Activated CD4-positive, alpha-beta T cell treated with anti-CD3 and anti-CD28 coated beads for 4 hours (primary cell): ENCODE measurements at regions not wholly inside any gene's neighbourhood (a gene's known extent, or its start where the extent isn't known, plus 50 kb on each side); places are given as distances from the start of the nearest gene placed in this dataset.
"Not testable (repeated sequence)": the region's sequence is repeated elsewhere in the genome, so short reads cannot be mapped to it uniquely, and the experiment has no call there.

Experiments used
- DNase-seq, 2 donors: peaks; one replicate each; pipeline ENCODE4 v3.0.0-alpha.2; 2020

- DNase-seq = no peak
These were observed 133.4 kb upstream of the TOP1 start for GRCh38 chr20:40895182-40895581.

- no peak for DNase-seq
These were observed 131.6 kb upstream of the TOP1 start for GRCh38 chr20:40896814-40897700.

GRCh38 chr20:40899344-40899743, 129.3 kb upstream of the TOP1 start:
- DNase-seq = no peak

- no peak for DNase-seq
These were observed 127.9 kb upstream of the TOP1 start for GRCh38 chr20:40900666-40901215.

- no peak for DNase-seq
These were observed 126.0 kb upstream of the TOP1 start for GRCh38 chr20:40902661-40903060.

GRCh38 chr20:40908309-40908708, 120.3 kb upstream of the TOP1 start:
- no peak for DNase-seq

- DNase-seq = not testable (repeated sequence)
These were observed 119.1 kb upstream of the TOP1 start for GRCh38 chr20:40909489-40909888.

- not testable (repeated sequence) for DNase-seq
These were observed 118.2 kb upstream of the TOP1 start for GRCh38 chr20:40910436-40910835.

- not testable (repeated sequence) for DNase-seq
These were observed 117.5 kb upstream of the TOP1 start for GRCh38 chr20:40911152-40911551.

GRCh38 chr20:40913224-40914185, 115.1 kb upstream of the TOP1 start:
- no peak for DNase-seq

- no peak for DNase-seq
These were observed 112.9 kb upstream of the TOP1 start for GRCh38 chr20:40915756-40916155.

GRCh38 chr20:40916276-40916675, 112.3 kb upstream of the TOP1 start:
- no peak for DNase-seq

GRCh38 chr20:40920291-40920690, 108.3 kb upstream of the TOP1 start:
- DNase-seq = no peak

- no peak for DNase-seq
These were observed 105.8 kb upstream of the TOP1 start for GRCh38 chr20:40922865-40923264.

GRCh38 chr20:40925829-40926510, 102.7 kb upstream of the TOP1 start:
- DNase-seq = no peak

GRCh38 chr20:40926928-40927327, 101.7 kb upstream of the TOP1 start:
- no peak for DNase-seq

GRCh38 chr20:40930561-40930960, 98.1 kb upstream of the TOP1 start:
- no peak for DNase-seq

GRCh38 chr20:40931410-40932044, 97.1 kb upstream of the TOP1 start:
- no peak for DNase-seq

- no peak for DNase-seq
These were observed 96.2 kb upstream of the TOP1 start for GRCh38 chr20:40932436-40932835.

GRCh38 chr20:40933758-40934157, 94.9 kb upstream of the TOP1 start:
- DNase-seq = no peak

GRCh38 chr20:40938020-40938419, 90.6 kb upstream of the TOP1 start:
- no peak for DNase-seq

- DNase-seq = no peak
These were observed 89.0 kb upstream of the TOP1 start for GRCh38 chr20:40939667-40940066.
